COR-L47 (cell line): ENCODE measurements at regions not wholly inside any gene's neighbourhood (a gene's known extent, or its start where the extent isn't known, plus 50 kb on each side); places are given as distances from the start of the nearest gene placed in this dataset.
A peak's percentile ranks its signal among the peaks of the same experiment; 100 is the strongest.

Experiments used
- DNase-seq: peaks from one replicate; lab custom pipeline; 2025; lab: John Stamatoyannopoulos, UW

GRCh38 chr14:95442016-95442632 lies 74.3 kb downstream of the SYNE3 start:
- DNase-seq: no peak

- DNase-seq: no peak
Measured at GRCh38 chr14:95440951-95441350, 75.5 kb downstream of the SYNE3 start.

- DNase-seq: no peak
Measured at GRCh38 chr14:95440496-95440895, 76.0 kb downstream of the SYNE3 start.

- DNase-seq: no peak
Measured at GRCh38 chr14:95439881-95440280, 76.6 kb downstream of the SYNE3 start.

GRCh38 chr14:95437715-95438114 lies 78.7 kb downstream of the SYNE3 start:
- DNase-seq: no peak

- DNase-seq: no peak
Measured at GRCh38 chr14:95436354-95436753, 80.1 kb downstream of the SYNE3 start.

GRCh38 chr14:95434121-95434520 lies 82.3 kb downstream of the SYNE3 start:
- DNase-seq: no peak

GRCh38 chr14:95433094-95433478 lies 83.4 kb downstream of the SYNE3 start:
- DNase-seq: no peak

- peak; percentile 58 for DNase-seq
Measured at GRCh38 chr14:95432144-95433093, 84.0 kb downstream of the SYNE3 start.

- DNase-seq: peak; percentile 9
Measured at GRCh38 chr14:95431199-95432143, 85.0 kb downstream of the SYNE3 start.

- no peak for DNase-seq
Measured at GRCh38 chr14:95428557-95428956, 87.9 kb downstream of the SYNE3 start.

GRCh38 chr14:95426116-95426475 lies 90.4 kb downstream of the SYNE3 start:
- no peak for DNase-seq

- no peak for DNase-seq
Measured at GRCh38 chr14:95425369-95426115, 90.9 kb downstream of the SYNE3 start.

- DNase-seq: no peak
Measured at GRCh38 chr14:95424529-95424928, 91.9 kb downstream of the SYNE3 start.

GRCh38 chr14:95421741-95422140 lies 94.7 kb downstream of the SYNE3 start:
- DNase-seq: no peak

GRCh38 chr14:95420060-95420459 lies 96.4 kb downstream of the SYNE3 start:
- DNase-seq: no peak

GRCh38 chr14:95419569-95419968 lies 96.9 kb downstream of the SYNE3 start:
- no peak for DNase-seq

- no peak for DNase-seq
Measured at GRCh38 chr14:95418858-95419257, 97.6 kb downstream of the SYNE3 start.

- DNase-seq: no peak
Measured at GRCh38 chr14:95417492-95417891, 97.8 kb upstream of the CLMN start.

GRCh38 chr14:95415993-95416392 lies 96.3 kb upstream of the CLMN start:
- DNase-seq: no peak
